NK-92 (cell line): ENCODE measurements at regions not wholly inside any gene's neighbourhood (a gene's known extent, or its start where the extent isn't known, plus 50 kb on each side); places are given as distances from the start of the nearest gene placed in this dataset.

Experiments used
- DNase-seq: peaks from one replicate; lab custom pipeline; 2025; ENCODE audit not compliant: unreplicated experiment; lab: John Stamatoyannopoulos, UW

DNA sequence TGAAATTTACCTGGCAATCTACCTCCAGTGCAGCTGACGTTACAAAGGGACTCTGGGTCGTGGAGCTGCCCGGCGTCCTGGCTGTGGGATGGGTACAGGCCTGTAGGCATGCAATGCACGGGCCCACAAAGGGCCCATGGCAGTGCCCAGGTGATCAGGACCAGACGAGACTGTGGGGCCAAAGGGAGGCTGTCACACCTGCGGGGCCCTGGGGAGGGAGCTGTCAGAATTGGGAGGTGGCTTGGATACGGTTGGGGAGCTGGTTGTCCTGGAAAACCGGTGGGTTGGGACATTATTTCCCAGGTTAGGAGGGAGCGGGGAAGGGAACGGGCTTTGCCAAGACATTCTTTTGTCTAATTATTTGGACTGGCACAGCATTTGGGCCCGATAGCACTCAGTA lies 958.5 kb downstream of the BRD1 start:
- no peak for DNase-seq

DNA sequence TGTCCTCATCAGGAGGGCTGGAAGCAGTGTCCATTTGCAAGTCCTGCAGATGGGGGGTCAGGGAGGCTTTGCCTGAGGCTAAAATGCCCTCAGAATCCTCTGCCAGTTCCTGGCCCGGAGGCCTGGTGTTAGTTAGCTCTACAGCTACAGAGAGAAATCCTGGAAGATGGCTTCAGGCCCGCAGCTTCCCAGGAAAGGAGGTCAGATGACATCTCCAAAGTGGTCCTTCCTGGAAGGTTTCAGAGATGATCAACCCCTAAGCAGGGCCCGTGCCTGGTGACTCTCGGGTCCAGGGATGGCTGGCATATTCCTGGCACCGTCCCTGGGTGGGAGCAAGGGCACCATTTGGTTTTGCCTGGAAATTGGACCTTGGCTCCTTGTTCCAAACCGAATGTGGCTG lies 959.1 kb downstream of the BRD1 start:
- no peak for DNase-seq

DNA sequence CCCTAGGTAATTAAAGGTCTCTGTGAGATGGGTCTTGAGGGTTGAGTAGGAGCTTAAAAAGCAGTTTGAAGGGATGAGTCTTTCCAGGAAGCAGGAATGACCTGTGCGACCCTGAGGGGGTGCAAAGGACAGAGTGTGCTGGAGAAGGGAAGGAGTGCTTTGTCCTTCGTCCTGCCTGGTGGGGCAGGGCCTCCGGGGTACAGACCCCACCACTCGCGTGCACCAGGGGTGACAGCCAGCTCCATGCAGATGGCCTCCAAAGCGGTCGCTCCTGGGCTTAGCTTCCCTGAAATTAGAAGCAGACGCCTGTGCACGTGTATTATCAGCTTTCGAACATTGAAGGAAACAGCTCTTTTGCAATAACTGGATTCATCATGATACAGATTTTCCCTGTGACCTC lies 959.8 kb downstream of the BRD1 start:
- no peak for DNase-seq

DNA sequence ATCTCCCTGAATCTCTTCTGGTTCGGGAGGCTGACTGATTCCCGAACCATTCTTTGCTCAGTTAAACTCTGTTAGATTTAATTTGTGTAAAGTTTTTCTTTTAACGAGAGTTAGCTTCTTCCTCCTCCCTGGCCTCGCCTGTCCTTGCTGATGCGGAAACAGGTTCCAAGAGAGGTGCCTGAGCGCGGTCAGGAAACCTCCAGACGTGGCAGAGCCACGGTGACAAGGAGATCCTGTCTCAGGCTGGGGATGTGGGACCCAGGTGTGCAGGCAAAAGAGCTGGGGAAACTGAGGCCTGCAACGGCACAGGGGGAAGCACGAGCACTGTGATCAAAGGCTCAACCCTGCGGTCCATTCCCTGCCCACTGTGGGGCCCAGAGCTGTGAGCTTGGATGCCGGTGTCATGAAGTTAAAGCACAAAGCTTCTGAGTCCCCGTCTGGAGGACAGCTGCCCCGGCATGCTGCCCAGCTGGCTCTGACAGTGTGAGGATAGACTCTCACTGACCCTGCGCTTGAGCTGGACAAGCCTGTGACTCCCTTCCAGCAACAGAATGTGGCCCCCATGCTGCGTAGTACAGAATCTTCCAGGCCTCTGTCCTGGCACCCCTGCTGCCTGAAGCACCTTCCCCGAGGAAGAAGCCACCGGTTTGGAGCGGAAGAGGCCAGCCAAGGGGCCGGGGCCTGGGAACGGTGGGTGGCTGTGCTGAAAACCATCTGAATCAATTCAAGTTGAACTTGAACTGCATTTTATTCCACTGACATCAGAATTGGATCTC lies 960.6 kb downstream of the BRD1 start:
- DNase-seq: no peak

DNA sequence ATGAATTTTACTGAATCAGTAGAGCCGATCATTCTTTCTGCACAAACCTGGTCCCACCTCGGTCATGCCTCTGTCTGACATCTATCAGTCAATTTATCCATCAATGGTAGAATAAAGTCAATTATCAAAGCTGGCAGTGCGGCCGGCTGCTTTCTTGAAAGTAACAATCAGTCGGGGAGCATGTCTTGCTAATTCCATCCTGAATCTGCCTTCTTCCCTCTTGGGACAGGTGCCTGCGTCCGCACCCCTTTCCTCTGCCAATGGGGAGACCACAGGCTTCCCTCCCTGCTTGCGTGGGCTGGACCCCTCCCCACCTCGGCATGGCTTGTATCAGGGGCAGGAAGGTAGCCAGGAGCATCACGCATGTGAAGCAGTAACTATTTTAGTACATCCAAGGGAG lies 962.9 kb downstream of the BRD1 start:
- no peak for DNase-seq

DNA sequence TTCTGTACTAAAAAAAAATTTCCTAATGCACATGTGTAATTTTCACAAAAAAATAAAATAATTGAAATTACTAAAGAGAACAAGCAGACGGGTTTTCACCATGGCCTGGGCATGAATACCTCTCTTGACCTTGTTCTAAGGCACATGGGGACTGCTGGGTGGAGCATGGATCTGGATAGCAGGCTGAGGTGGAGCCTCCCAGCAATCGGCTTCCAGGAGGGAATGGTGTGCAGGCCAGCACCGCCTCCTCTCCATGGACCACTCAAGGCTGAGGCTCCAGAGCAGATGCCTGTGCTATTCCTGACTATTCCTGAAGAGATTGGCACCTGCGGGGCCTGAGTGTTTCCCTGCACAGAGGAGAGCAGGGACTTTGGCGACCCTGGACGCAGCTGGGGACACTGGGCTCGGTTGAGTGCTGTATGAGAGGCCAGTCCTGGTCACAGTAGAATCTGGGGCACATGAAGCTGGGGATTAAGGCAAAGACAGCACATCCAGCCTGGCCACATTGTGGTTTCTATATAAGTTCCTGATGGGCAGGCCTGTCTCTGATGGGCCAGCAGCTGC lies 963.6 kb downstream of the BRD1 start:
- no peak for DNase-seq

DNA sequence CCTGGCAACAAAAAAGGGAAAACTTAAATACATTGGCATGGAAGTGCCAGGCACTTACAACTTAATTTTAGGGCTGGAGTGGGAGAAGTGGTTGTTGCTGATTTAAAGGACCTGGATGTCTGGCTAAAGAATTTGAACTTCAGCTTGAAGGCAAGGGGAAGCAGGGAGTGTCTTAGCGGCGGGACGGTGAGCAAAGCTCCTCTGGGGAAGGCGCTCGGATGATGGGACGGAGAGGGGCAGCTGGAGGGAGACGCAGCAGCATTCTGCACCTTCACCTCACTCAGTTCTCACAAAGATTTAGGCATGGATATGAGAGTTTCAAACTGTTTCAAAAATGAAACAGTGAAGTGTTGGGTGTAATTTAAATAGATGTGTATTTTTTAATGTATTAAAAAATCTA lies 967.1 kb downstream of the BRD1 start:
- no peak for DNase-seq

DNA sequence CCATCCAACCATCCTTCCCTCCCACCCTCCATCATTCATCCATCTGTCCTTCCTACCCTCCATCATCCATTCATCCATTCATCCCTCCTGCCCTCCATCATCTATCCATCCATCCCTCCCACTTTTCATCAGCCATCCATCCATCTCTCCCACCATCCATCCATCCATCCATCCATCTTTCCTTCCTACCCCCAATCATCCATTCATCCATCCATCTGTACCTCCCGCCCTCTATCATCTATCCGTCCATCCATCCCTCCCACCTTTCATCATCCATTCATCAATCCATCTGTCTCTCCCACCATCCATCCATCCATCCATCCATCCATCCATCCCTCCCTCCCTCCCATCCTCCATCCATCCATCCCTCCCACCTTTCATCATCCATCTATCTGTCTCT lies 968.8 kb downstream of the BRD1 start:
- no peak for DNase-seq

DNA sequence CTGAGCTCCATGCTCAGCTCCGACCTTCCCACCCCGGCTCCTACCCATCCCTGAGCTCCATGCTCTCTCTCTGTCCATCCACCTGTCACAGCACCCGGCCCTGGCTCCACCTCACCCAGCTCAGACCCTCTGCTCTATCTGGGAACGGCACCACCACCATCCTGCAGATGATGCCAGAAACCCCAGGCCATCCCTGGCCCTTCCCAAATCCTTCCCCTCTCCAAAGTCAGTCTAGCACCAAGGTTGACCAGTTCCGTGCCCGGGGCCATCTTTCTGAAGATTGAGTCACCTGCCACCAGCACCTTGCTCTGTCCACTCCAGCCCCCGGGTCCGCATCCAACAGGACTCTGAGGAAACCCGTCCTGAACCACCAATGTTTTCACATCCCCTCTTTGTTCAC lies 969.6 kb downstream of the BRD1 start:
- no peak for DNase-seq

DNA sequence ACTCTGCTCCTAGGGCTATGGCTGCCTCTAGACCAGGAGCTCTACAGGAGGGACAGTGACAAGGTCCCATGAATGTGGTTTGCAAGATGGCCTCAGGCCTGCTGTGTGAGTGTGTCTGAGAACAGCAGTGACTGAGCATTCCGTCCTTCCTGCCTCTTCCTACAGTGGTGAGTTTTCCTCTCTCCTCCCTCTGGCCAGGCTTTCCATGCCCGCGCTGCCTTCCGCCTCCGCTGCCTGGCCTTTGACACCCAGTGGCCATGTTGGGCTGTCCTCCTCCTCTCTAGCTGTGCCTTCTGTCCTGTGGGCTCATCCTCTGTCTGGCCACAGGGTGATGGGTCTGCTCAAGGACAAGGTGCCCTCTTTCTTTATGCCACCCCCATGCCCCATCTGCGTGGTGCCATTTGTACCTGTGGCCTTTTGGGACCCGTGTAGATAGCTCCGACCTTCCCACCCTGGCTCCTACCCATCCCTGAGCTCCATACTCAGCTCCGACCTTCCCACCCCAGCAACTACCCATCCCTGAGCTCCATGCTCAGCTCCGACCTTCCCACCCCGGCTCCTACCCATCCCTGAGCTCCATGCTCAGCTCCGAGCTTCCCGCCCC lies 970.4 kb downstream of the BRD1 start:
- DNase-seq: no peak

DNA sequence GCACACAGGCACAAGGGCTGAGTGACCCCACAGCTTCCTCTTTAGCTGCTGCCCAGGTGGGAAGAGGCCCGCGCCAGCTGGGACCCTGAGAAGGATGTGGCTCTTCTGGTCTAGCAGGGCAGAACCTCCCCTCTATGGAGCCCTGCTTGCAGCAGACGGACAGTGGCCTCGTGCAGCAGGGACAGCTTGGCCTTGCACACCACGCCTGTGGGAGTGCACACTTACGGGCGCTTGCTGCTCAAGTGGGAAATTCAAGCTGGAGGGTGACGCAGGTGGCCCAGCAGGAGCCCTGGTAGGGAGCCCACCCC lies 971.4 kb downstream of the BRD1 start:
- no peak for DNase-seq

DNA sequence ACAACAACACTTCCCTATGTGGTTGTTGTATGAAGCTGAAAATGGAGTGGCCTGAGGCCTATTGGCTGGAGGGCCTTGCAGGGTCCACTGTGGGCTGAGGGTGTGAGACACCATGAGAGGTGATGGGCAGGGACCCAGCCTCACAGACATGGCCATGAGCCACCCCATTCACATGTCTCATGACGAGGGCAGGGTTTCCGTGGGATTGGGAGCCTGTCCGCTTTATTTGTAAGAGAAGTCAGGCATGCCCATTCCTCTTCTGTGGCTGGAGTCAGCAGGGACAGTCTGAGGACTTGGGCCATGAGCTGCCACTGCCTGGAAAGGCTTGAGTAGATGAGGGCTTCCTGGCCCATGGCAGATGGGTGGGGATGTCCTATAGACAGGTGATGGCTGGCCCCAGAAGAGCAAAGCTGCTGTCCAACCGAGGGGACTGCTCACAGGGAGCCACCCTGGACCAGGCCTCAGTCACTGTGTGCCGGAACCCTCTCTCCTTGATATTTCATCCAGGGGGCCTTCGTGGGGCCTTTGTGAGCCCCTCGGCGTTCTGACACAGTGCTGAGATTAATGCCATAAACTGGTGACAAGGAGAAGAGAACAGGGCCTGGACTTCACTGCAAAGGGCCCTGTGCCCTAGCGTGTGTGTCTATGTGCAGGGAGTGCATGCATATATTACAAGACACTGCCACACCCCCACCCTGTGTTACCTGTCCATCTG lies 971.9 kb downstream of the BRD1 start:
- DNase-seq: no peak

DNA sequence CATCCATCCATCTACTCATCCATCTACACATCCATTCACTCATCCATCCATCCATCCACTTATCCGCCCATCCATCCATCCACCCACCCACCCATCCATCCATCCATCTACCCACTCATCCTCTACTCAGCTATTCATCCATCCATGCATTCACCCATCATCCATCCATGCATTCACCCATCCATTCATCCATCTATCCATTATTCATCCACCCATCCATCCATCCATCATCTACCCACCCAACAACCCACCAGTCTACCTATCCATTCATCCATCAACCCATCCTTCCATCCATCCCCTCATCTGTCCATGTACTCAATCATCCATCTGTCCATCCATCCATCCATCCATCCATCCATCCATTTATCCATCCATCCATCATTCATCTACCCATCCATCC lies 972.7 kb downstream of the BRD1 start:
- DNase-seq: no peak

DNA sequence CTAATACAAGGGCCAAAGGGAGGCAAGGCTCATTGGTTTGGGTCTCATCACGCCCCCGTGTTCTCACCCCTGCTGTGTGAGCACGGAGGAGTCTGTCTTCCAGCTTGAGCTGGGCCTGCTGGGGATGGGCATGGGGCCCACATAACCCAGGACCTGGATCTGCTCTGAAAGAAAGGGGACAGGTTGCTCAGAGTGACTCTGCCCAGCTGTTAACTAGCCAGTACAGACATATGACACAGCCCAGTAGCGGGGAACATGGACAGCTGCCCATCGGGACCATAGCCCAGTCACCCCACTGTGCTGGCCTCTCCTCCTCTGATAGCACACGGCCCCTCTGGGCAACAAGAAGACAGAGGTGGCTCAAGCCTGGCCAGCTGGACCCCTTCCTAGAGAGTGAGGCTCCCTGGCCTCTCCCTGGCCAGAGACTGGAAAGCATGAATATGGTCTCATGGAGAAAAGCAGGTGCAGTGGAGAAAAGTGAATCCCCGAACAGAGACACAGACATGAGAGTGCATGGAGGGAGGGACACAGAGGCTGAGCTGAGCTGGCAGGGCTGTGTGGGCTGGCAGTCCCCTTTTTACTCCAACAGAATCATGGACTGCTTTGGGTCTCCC lies 973.9 kb downstream of the BRD1 start:
- no peak for DNase-seq

DNA sequence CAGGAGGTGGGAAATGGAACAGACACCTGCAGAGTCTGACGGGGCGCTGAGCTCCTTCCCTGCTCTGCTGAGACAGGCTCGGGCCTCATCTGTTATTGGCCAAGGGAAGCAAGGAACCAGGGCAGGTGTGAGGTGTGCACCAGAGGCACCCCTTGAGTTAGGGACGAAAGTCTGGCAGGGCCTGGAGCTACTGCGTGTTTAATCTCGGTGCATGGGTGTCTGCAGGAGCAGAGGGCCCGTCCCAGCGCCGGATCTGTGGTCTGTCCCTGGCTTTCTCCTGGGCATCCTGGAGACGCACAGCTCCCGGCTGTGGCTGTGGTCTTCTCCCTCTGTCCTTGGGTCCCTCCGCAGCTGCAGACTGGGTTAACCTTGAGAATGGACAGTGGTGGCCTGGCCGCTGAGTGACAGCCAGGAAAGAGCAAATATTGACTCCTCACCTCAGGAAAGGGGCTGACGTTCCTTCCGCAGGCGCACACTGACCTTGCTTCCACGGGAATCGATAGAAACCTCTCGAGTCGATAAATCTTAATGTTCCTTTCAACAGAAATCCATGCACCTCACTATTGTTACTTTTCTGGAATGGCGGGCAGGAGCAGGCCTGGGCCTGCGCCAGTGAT lies 975.6 kb downstream of the BRD1 start:
- DNase-seq: no peak

DNA sequence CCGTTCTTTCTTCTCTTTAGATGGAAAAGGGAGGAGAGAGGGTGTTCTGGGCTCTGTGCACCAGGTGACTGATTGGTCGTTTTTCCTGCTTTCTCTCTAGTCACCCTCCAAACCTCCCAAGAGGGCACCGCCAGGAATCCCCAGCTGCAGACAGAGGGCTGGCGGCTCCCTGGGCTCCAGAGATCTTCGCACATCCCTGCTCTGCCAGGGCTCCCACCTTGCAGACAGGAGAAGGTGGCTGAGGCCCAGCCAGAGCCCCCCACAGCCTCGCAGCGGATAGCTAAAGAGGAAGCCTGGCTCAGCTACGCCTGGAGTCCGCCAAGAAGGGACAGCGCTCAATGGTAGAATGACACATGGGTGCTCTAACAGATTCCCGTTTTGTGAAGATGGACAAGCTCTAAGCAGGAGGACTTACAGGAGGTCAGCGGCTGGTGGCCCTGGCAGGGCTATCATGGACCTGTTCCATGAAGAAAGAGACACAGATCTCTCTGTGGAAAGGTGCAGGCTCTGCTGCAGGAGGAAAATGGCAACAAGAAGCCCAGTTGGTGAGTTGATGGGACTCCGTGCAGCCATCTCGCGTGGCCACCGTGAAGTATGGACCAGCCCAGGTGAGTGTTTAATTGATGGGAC lies 976.9 kb downstream of the BRD1 start:
- no peak for DNase-seq

DNA sequence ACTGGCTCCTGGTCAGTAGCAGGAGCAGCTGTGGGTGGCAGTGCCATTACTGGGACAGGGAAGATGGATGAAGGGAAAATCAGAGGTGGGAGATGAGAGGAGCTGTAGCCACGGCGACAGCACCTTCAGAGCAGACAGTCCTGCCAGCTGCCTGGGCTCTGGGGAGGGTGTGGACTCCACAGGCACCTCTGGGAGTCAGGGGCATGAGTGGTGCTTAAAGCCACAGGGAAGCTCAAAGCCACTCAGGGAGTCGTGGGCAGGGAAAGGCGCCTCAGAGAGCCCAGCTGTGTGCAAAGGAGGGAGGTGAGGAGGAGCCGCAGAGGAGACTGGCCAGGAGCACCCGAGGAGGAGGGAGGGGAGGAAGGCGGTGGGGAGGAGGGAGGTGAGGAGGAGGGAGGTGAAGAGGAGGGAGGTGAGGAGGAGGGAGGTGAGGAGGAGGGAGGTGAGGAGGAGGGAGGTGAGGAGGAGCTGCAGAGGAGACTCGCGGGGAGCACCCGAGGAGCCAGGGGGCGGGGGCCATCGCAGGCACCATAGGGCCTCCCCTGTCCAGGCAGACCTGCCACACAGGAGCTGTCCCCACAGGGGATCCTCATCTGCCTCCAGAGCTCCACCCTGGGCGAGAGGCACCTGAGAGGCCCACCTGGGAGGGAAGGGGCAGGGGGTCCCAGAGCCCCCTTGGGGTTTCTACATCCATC lies 977.6 kb downstream of the BRD1 start:
- DNase-seq: no peak

DNA sequence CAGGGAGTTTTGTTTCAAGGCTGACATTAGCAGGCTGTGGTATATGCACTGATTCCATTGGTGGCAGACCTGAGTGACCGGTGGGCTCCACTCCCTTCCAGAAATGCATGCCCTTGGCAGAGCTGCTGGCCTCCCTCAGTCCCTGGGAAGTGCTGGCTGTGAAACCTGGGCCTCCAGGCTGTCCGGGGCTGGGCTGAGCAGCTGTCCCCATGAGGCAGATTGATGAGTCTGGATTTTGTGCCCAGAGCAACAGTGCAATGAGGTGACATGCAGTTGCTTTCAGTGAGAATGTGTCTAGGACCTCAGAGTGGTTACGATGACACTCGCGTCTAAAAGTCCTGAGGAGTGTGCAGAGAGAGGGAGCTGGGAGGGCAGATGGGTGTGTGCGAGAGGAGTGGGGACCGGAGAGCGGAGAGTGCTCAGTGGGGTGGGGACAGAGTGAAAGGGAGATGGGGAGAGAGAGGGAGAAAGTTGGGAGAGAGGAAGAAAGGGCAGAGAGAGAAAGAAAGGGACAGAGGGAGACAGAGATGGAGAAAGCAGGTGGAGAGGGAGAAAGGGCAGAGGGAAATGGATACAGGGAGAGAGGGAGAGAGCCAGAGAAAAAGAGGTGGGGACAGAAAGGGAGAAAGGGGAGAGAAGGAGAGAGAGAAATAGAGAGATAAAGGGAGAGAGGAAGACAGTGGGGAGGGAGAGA lies 978.3 kb downstream of the BRD1 start:
- DNase-seq: no peak

DNA sequence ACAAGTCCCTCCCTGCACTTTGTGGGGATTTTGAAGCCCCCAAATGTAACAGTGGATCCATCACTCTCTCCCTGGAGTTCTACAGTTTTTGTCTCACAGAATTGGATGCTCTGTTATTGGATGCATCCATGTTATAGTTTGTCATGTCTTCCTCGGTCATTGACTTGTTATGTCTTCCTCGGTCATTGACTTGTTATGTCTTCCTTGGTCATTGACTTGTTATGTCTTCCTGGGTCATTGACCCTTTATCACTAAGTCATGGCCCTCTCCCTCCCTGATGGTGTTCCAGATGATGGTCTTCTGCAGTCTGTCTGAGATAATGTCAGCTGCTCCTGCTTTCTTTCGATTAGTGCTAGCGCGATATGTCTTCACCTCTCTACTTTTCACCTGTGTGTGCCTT lies 981.5 kb downstream of the BRD1 start:
- DNase-seq: no peak
